NB4 (cell line): ENCODE measurements at regions not wholly inside any gene's neighbourhood (a gene's known extent, or its start where the extent isn't known, plus 50 kb on each side); places are given as distances from the start of the nearest gene placed in this dataset.

Experiments
- CTCF ChIP-seq: IDR thresholded peaks from one replicate; pipeline ENCODE4 v1.5.1; 2012; ENCODE audit warnings: low read depth, low read length
- MYC ChIP-seq: IDR thresholded peaks from 2 replicates; pipeline ENCODE4 v1.6.1; 2011; ENCODE audit warnings: low read depth, low read length

DNA sequence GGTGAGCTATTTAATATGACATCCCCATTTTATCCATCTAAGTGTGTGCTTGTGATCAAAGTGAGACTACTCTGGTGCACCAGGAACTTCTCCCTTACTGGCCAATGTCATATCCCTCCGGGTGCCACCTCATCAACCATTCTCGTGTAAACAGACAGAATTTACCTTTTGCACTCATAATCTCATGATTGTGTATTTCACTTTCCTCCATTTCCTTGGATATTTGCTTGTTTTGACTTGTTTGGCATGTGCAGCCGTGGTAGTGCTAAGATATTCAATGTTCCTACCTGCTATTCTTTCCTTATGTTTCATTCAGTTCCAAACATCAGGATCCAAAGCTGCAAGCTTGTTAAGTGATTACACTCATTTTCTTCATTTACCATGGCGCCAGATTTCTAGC lies 280.5 kb upstream of the SP8 start:
- TF ChIP-seq CTCF, result no peak
- no peak for TF ChIP-seq MYC
